ENCODE measurements at regions not wholly inside any gene's neighbourhood (a gene's known extent, or its start where the extent isn't known, plus 50 kb on each side); places are given as distances from the start of the nearest gene placed in this dataset.
"Not testable (repeated sequence)": the region's sequence is repeated elsewhere in the genome, so short reads cannot be mapped to it uniquely, and the experiment has no call there.

GRCh38 chr6:168192195-168192900 lies 113.3 kb upstream of the FRMD1 start:
- DNase-seq = no peak

DNA sequence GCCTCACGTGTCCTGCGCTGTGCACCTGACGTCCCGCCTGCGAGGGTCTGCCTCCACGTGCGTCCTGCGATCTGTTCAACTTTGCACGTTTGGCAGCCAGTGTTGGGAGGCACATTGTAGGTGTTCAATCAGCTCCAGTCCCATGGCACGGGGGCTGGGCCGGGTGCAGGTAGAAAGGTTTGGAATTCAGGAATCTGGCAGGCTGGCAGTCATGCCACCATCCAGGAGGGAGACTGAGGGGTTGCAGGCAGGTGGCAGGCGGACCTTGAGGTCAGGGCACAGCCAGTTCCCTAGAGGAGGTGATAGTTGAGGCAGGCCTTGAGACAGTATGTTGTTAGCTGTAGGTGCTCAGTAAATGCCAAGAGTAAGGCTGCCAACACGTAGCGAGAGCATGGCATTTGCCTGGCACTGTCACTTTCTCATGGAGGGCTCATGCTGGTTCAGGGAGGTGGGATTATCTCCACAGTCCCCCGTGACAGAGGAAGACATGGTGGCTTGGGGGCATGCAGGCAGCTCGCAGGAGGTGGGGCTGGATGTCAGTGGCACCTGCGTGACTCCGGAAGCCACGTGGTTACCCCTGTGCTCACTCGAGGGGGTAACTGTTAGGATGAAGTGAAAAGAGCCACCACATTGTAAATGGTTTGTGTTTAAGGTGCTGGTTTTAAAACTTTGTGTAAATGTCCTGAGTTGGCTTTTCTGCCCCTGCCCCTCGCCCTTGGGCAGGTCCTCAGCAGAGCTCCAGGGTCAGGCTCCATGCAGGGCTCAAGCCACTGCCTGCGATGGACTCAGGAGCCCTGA lies 111.8 kb upstream of the FRMD1 start:
- DNase-seq = no peak

GRCh38 chr6:168190014-168190405 lies 111.0 kb upstream of the FRMD1 start:
- no peak for DNase-seq

DNA sequence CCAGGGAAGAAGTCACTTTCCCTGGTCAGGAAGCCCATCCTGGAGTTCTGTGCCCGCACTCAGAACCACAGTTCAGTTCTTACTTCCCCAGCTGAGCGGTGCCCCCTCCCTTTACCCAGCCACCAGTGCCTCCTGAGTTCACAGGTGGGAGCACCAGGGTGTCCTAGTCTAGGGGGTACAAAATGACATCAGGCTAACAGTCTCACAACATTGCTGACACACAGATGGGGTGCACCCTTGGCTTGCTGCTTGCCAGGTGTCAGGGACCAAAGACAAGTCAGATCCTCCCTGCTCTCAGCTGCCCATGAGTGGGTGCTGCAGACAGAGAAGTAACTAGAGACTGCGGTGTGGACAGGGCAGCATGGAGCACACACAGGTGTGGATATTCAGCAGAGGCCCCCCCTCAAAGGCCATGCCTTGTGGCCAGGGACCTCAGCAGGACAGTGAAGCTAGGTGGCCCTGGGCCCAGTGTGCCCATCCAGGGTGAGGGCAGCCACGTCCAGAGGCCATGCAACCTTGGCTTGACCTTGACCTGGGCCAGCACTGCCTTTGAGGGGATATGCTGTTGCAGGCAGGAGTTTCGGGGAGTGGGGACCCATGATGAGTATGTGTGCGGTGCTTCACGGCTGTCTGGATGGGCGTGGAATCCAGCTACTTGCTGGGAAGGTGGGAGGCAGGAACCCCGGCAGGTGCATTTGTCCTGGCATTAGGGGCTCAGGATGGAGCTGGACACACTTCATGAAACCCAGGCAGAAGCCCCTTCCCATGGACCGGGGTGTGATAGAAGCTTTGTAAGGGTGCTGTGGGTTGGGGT lies 110.4 kb upstream of the FRMD1 start:
- DNase-seq = no peak

DNA sequence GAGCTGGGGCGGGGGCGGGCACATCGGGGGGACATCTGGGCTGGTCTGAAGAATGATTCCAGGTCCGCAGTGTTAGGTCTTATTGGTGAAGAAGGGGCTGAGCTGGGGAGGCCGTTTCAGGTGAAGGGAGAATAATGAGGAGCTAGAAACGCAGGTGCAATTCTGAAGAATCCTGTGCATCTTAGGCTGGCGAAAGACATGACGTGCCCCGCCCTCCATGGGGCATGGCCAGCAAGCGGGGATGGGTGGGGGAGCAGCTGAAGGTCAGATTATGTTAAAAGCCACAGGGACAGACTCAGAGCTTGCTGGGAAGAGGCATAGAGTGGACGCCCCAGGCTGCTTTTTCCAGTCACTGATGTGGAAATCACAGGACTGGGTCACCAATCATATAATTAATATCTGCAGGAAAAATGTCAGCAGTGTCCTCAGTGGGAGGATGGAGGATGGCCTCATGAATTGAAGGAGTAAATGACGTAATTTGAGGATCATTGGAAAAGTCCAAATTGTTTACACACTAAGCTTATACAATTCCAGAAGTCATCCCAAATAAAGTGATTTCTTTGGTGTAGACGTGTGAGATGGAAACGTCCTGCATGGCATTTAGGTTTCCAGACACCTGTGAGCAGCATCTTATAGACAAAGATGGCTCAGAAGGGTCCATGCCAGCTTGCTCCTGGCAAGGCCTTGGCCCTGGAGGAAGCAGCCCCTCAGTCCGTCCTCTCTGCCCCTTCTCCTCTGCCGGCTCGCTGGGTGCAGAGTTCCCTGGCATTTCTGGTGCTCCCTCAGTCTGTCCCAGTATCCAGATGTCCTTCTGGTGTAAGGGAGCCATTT lies 109.6 kb upstream of the FRMD1 start:
- no peak for DNase-seq

DNA sequence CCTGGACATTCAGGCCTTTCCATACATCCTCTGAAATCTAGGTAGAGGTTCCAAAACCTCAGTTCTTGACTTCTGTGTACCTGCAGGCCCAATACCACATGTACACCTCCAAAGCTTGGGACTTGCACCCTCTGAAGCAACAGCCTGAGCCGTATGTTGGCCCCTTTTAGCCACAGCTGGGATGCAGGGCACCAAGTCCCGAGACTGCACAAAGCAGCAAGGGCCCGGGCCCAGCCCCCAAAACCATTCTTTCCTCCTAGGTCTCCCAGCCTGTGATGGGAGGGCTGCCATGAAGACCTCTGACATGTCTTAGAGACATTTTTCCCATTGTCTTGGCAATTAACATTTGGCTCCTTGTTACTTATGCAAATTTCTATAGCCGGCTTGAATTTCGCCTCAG lies 107.4 kb upstream of the FRMD1 start:
- DNase-seq = no peak

- not testable (repeated sequence) for DNase-seq
These were observed 107.0 kb upstream of the FRMD1 start for GRCh38 chr6:168186018-168186417.

DNA sequence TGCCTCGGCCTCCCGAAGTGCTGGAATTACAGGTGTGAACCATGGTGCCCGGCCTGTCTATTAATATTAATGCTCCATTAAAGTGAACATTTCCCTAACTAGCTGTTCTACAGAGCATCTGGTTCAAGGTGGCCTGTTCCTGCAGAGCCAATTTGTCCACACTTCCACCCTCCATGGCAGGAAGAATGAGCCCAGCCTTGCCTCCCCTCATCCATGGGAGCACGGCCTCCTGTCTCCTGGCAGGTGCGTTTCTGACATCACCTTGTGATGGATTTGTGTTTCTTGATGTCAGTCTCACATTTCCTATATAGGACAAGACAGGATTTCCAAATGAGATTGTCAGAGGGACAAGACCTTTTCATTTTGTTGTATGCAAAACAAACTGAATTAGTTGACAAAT lies 105.7 kb upstream of the FRMD1 start:
- no peak for DNase-seq

DNA sequence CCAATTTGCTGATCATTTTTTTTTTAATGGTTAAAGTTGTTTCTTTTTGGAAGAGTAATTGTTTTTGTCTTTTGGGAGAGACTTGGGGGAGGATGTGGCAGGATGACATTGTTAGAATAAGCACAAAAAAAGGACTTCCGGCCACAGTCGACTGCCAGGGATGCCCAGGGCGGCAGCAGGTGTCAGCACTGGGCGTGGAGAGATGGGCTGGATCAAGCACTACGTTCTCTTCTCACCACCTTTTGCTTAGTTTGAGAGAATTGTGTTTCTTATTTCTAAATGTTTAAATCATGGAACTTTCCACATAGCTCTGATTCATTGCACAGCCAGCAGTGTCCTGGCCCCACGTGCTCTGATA lies 104.6 kb upstream of the FRMD1 start:
- DNase-seq = no peak

DNA sequence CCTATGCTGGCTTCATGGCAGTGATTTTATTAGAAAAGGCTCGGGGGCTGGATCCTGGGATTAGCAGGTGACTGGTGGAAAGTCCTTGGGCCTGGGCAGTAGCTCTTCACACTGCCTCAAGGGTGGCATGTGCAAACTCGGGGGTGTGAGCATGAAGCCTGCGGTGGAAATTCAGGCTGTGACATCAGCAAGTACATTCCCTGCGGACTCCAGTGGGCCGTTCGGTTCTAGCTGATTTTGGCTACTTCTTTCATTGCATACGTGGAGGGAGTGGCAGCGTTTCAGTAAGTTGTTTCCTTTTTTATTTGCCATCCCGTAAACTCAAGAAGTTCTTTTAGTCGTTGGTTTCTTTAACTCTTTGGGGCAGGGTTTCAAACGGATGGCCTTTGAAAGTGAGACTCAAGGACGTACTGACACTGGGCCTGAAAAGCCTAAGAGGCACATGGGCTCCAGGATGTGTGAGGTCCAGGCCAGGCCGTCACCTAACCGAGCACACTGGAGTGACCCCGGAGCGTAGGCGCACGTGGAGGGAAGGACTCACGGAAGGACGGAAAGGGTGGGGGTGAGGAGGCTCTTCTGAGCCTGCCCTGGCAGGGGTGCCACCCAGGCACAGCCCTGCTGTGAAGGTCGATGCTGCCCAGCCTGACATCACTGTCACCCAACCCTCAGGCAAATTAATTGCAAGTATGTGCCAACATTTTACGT lies 104.0 kb upstream of the FRMD1 start:
- DNase-seq = no peak

GRCh38 chr6:168182366-168182765 lies 103.4 kb upstream of the FRMD1 start:
- DNase-seq = peak; percentile 23

- no peak for DNase-seq
These were observed 102.9 kb upstream of the FRMD1 start for GRCh38 chr6:168181876-168182275.

DNA sequence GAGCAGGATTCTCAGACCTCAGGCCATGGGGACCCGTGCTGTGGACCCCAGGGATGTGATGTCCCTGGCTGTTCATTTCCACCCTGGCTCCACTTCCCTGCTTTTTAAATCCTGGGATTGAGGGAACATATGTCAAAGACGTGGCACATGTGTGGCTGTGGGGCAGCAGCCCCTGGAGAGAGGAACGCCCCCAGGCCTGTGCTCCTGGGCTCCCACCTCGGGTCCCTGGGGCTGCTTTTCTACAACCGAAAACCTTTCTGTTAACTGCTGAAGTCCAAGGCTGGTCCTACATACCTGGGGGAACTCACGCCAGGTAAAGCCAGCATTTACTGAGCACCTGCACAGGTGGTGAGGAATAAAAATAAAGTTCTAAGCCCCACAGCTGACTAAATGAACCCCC lies 102.3 kb upstream of the FRMD1 start:
- no peak for DNase-seq

DNA sequence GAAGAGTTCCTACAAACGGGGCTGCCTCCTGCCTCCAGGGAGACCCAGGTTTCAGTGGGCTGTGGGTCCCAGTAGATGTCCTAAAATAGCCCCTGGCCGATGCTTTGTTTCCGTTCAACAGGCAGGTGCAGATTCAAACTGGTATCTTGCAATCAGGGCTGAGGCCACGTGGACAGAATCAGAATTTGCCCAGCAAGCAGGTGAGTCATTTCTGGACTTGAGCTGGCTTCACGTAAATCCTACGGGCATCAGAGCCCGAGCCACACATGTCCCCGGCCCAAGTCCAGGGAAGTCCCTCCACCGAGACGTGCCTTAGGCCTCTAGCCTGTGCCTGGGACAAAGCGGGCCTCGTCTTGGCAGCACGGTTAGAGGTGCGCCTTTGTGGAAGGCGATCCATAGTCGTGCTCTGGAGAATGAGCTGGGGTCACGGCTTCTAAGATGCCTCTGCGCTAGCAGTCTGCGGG lies 101.6 kb upstream of the FRMD1 start:
- DNase-seq = no peak

- no peak for DNase-seq
These were observed 100.8 kb upstream of the FRMD1 start for GRCh38 chr6:168179702-168180382.

GRCh38 chr6:168179133-168179532 lies 100.1 kb upstream of the FRMD1 start:
- DNase-seq = no peak

- no peak for DNase-seq
These were observed 98.3 kb upstream of the FRMD1 start for GRCh38 chr6:168177103-168177891.

GRCh38 chr6:168171673-168172353 lies 92.8 kb upstream of the FRMD1 start:
- DNase-seq = no peak

DNA sequence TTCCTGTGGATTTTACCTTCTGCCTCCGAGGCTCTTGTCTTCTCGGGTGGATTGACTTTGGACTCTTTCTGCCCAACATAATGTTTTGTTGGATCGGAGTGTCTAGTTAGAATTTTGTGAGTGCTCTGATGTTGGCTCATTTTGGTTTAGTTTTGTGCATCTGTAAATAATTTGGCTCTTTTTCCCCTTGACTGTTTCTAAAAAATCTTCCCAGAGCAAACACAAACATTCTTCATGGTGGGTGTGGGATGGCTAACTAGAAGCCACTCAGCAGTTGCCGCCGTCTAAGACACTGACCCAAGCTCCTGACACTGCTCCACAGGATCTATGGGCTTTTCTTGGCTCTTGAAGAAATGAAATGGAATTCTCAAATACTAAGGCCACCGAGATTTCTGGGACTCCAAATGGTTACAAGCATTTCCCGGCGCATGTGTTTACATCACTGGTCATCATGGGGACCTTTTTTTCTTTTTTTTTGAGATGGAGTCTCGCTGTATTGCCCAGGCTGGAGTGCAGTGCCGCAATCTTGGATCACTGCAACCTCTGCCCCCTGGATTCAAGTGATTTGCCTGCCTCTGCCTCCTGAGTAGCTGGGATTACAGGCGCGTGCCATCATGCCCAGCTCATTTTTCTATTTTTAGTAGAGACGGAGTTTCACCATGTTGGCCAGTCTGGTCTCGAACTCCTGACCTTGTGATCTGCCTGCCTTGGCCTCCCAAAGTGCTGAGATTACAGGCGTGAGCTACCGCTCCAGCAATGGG lies 92.0 kb upstream of the FRMD1 start:
- DNase-seq = no peak
